ENCODE measurements at regions not wholly inside any gene's neighbourhood (a gene's known extent, or its start where the extent isn't known, plus 50 kb on each side); places are given as distances from the start of the nearest gene placed in this dataset.

DNA sequence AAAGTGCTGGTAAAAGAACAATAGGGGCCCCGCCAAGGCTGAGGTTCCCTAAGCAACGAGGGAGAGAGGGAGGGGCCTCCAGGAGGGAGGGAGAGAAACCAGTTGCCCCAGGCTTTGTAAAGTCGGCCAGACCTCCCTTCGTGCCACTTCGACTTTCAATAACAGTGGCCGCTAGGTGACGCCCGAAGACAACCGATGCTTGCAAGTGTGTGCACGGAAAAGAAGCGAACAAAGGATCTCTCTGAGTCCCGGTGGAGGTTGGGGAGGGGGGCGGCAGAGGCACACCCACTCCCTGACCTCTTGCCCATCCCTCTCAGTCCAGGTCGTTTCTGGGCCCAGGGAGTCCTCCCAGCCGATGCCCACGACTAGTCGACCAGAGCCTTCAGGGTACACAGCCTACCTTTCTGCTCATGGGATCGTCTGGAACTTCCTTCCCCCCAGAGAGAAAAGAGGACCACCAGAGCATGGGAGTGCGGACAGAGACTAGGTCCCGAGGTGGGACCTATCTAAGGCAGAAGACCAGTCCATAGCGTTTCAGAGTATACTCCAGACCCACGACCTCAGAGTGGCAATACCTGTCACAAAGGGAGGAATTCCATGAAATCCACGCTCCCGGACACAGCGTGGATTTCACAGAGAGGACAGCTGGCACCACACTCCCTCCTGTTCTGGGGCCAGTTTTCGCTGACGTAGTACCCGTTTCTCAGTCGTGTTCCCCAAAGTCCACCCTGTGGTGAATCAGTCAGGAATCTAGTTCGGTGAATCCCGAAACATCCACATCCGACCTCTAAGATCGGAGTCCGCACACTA is 262.7 kb upstream of the ALG10B start:
- DNase-seq (ENCODE audit: low spot score), result no peak
- no peak overlapping the region for H3K4me3 ChIP-seq (ENCODE audit: low read depth, low read length, poor library complexity, severe bottlenecking)
- no TSS peak for BruUV-seq (replicated peaks)
- H3K4me1 ChIP-seq (ENCODE audit: insufficient read depth, low read length, poor library complexity, severe bottlenecking), result no peaks in the 10 kb centered on the region
- TF ChIP-seq, protein P1, sequence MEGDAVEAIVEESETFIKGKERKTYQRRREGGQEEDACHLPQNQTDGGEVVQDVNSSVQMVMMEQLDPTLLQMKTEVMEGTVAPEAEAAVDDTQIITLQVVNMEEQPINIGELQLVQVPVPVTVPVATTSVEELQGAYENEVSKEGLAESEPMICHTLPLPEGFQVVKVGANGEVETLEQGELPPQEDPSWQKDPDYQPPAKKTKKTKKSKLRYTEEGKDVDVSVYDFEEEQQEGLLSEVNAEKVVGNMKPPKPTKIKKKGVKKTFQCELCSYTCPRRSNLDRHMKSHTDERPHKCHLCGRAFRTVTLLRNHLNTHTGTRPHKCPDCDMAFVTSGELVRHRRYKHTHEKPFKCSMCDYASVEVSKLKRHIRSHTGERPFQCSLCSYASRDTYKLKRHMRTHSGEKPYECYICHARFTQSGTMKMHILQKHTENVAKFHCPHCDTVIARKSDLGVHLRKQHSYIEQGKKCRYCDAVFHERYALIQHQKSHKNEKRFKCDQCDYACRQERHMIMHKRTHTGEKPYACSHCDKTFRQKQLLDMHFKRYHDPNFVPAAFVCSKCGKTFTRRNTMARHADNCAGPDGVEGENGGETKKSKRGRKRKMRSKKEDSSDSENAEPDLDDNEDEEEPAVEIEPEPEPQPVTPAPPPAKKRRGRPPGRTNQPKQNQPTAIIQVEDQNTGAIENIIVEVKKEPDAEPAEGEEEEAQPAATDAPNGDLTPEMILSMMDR (conservative IDR thresholded peaks at IDR 0.05; ENCODE audit: low read depth, low read length), result no peak
- TF ChIP-seq EZH2 (IDR thresholded peaks at IDR 0.05; ENCODE audit: borderline replicate concordance, low read depth, low read length, poor library complexity, severe bottlenecking), result no peak
- intact Hi-C loops (cut with micrococcal nuclease; ENCODE audit: unreplicated experiment), result loop anchor here (10.0 kb wide), 1 partner anchor 59 kb away; no protein-coding TSS in a partner anchor
- CTCF ChIA-PET, result no interaction called here
- no peaks in the 10 kb centered on the region for H3K27me3 ChIP-seq (replicated peaks; ENCODE audit: insufficient read depth, low read depth, low read length, poor library complexity)
- POLR2A ChIA-PET (ENCODE audit: low non-redundant PET), result no interaction called here
- H3K36me3 ChIP-seq (ENCODE audit: insufficient read depth, low read length, poor library complexity, severe bottlenecking), result no peaks in the 10 kb centered on the region
- peaks cover 27% of the 10 kb centered on the region for H3K9me3 ChIP-seq (ENCODE audit: low read depth, low read length, poor library complexity, severe bottlenecking)
- no peak overlapping the region for H3K27ac ChIP-seq (ENCODE audit: low read depth, low read length, poor library complexity, severe bottlenecking)

DNA sequence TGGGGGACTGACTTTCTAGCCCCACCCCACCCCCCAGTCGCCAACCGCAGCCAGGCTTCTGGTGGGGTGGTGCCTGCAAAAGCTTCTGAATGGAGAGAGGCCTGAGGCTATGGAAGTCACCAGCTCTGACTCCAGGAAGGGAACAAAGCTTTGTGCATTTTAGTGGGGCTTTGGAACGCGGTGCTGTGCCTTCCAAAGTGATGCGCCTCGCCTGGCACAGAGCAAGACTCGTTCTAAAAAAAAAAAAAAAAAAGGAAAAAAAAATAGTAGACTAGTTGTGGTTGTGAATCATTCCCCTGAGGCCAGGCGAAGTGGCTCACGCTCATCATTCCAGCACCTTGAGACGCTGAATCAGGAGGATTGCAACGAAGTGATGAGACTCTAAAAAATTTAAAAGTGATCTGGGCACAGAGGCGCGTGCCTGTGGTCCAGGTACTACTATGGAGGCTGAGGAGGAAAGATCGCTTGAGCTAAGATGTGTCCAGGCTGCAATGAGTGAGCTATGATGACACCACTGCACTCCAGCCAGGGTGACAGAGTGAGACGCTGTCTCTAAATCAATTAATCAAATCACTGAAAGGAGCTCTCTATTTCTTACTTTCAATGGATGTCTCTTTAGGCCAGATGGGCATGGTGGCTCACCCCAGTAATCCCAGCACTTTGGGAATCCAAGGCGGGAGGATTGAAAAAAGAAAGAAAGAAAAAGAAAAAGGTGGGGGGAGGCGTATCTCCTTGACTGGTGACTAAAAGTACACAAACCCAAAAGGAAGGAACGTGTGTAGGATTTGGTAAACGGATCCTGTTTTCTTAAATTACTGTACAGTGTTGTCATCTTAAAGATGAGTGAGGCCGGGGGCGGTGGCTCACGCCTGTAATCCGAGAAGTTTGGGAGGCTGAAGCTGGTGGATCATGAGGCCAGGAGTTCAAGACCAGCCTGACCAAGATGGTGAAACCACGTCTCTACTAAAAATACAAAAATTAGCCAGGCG is 259.6 kb upstream of the ALG10B start:
- no peak for DNase-seq (ENCODE audit: low spot score)
- Histone ChIP-seq H3K9me3 (ENCODE audit: low read depth, low read length, poor library complexity, severe bottlenecking) (peaks cover 20% of the 10 kb centered on the region), H3K27ac (ENCODE audit: low read depth, low read length, poor library complexity, severe bottlenecking) (no peak overlapping the region), H3K4me1 (ENCODE audit: insufficient read depth, low read length, poor library complexity, severe bottlenecking) (no peaks in the 10 kb centered on the region), H3K4me3 (ENCODE audit: low read depth, low read length, poor library complexity, severe bottlenecking) (no peak overlapping the region), H3K36me3 (ENCODE audit: insufficient read depth, low read length, poor library complexity, severe bottlenecking) (no peaks in the 10 kb centered on the region), H3K27me3 (replicated peaks; ENCODE audit: insufficient read depth, low read depth, low read length, poor library complexity) (no peaks in the 10 kb centered on the region)
- CTCF ChIA-PET, result no interaction called here
- POLR2A ChIA-PET (ENCODE audit: low non-redundant PET), result no interaction called here
- intact Hi-C loops (cut with micrococcal nuclease; ENCODE audit: unreplicated experiment), result loop anchor here (10.0 kb wide), 1 partner anchor 62 kb away; no protein-coding TSS in a partner anchor
- no peak for TF ChIP-seq EZH2 (IDR thresholded peaks at IDR 0.05; ENCODE audit: borderline replicate concordance, low read depth, low read length, poor library complexity, severe bottlenecking)
- TF ChIP-seq, protein P1 (conservative IDR thresholded peaks at IDR 0.05; ENCODE audit: low read depth, low read length), result no peak
- BruUV-seq (replicated peaks), result no TSS peak

DNA sequence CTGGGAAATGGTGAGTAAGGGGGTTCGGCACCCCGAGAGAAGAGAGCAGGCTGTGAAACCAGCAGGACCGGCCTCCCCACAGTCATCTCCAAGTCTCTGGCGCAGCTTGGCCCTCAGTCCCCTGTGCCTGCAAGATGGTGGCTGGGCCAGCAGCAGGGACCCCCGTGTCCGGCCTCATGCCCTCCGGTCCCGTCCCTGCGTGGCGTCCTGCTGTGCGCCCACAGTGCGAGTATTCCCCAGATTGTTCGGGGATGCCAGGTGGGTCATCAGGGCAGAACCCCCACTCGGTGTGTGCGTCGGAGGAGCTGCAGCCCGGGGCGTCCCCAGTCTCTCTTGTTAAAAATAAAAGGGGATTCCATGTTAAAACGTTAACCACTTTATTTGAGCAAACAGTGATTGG is 216.9 kb upstream of the ALG10B start:
- Histone ChIP-seq H3K9me3 (ENCODE audit: low read depth, low read length, poor library complexity, severe bottlenecking) (no peaks in the 10 kb centered on the region), H3K4me3 (ENCODE audit: low read depth, low read length, poor library complexity, severe bottlenecking) (no peak overlapping the region), H3K4me1 (ENCODE audit: insufficient read depth, low read length, poor library complexity, severe bottlenecking) (no peaks in the 10 kb centered on the region), H3K27ac (ENCODE audit: low read depth, low read length, poor library complexity, severe bottlenecking) (no peak overlapping the region), H3K36me3 (ENCODE audit: insufficient read depth, low read length, poor library complexity, severe bottlenecking) (no peaks in the 10 kb centered on the region), H3K27me3 (replicated peaks; ENCODE audit: insufficient read depth, low read depth, low read length, poor library complexity) (no peaks in the 10 kb centered on the region)
- ChIA-PET CTCF (no interaction called here), POLR2A (ENCODE audit: low non-redundant PET) (no interaction called here)
- TF ChIP-seq, protein P1 (conservative IDR thresholded peaks at IDR 0.05; ENCODE audit: low read depth, low read length), result no peak
- TF ChIP-seq EZH2 (IDR thresholded peaks at IDR 0.05; ENCODE audit: borderline replicate concordance, low read depth, low read length, poor library complexity, severe bottlenecking), result no peak
- intact Hi-C loops (cut with micrococcal nuclease; ENCODE audit: unreplicated experiment), result no loop called here
- BruUV-seq (replicated peaks), result no TSS peak
- DNase-seq (ENCODE audit: low spot score), result no peak

Measured in A673 (cell line).